ENCODE measurements at regions not wholly inside any gene's neighbourhood (a gene's known extent, or its start where the extent isn't known, plus 50 kb on each side); places are given as distances from the start of the nearest gene placed in this dataset.

DNA sequence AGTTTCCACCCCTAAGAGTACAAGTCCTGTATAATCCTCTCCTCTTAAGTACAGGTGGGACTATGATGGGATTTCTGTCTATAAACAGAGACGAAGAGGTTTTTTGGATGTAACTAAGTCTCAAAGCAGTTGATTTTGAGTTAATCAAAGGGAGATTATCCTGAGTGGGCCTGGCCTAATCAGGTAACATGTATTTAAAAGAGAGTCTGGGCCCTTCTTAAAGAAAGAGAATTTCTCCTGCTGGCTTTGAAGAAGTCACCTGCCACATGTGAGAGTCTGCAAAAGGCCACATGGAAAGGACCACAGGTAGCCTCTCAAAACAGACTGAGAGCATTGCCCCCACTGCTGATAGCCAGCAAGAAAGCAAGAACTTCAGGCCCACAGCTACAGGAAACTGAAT lies 142.3 kb downstream of the IRX5 start:
- TF ChIP-seq, protein P1, sequence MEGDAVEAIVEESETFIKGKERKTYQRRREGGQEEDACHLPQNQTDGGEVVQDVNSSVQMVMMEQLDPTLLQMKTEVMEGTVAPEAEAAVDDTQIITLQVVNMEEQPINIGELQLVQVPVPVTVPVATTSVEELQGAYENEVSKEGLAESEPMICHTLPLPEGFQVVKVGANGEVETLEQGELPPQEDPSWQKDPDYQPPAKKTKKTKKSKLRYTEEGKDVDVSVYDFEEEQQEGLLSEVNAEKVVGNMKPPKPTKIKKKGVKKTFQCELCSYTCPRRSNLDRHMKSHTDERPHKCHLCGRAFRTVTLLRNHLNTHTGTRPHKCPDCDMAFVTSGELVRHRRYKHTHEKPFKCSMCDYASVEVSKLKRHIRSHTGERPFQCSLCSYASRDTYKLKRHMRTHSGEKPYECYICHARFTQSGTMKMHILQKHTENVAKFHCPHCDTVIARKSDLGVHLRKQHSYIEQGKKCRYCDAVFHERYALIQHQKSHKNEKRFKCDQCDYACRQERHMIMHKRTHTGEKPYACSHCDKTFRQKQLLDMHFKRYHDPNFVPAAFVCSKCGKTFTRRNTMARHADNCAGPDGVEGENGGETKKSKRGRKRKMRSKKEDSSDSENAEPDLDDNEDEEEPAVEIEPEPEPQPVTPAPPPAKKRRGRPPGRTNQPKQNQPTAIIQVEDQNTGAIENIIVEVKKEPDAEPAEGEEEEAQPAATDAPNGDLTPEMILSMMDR (conservative IDR thresholded peaks at IDR 0.05; ENCODE audit: low read length), result no peak
- no peak for TF ChIP-seq EZH2phosphoT487 (IDR thresholded peaks at IDR 0.05; ENCODE audit: borderline replicate concordance)

All from Loucy (cell line).